Calu3 (cell line): ENCODE measurements at regions not wholly inside any gene's neighbourhood (a gene's known extent, or its start where the extent isn't known, plus 50 kb on each side); places are given as distances from the start of the nearest gene placed in this dataset.

ENCODE experiments used
- BruUV-seq: library from RNA; stranded (reverse); fragments of 400-500 nt; replicated peaks from 2 replicates; lab custom pipeline; 2021; lab: Mats Ljungman, UMichigan
- CTCF ChIA-PET: fragments of 300-600 bp; sonication (Branson Sonifier 250); formaldehyde crosslinking; loops from one replicate; lab custom pipeline; 2022; ENCODE audit warnings: antibody characterized with exemption; lab: Charles Lee
- DNase-seq: peaks from one replicate; pipeline ENCODE4 v3.0.0; 2022
- H3K27ac Mint-ChIP-seq: one replicate; pipeline ENCODE4 v1.8.0; 2022; ENCODE audit warnings: mixed read lengths; ENCODE audit not compliant: unreplicated experiment
- H3K27me3 Mint-ChIP-seq: one replicate; pipeline ENCODE4 v1.8.0; 2022; ENCODE audit warnings: mixed read lengths; ENCODE audit not compliant: unreplicated experiment
- H3K36me3 Mint-ChIP-seq: one replicate; pipeline ENCODE4 v1.8.0; 2022; ENCODE audit warnings: mild to moderate bottlenecking, moderate library complexity, mixed read lengths; ENCODE audit not compliant: insufficient read depth, unreplicated experiment
- H3K4me1 Mint-ChIP-seq: one replicate; pipeline ENCODE4 v1.8.0; 2022; ENCODE audit warnings: mild to moderate bottlenecking, low read depth, mixed read lengths; ENCODE audit not compliant: unreplicated experiment
- H3K4me3 Mint-ChIP-seq: one replicate; pipeline ENCODE4 v1.8.0; 2022; ENCODE audit warnings: mild to moderate bottlenecking, low read depth, moderate library complexity, mixed read lengths; ENCODE audit not compliant: unreplicated experiment
- H3K9me3 Mint-ChIP-seq: one replicate; pipeline ENCODE4 v1.8.0; 2022; ENCODE audit warnings: low read depth, mixed read lengths; ENCODE audit not compliant: unreplicated experiment
- CTCF ChIP-seq: fragments of 200-600 bp; IDR thresholded peaks from one replicate; pipeline ENCODE4 v1.8.0; 2022; ENCODE audit warnings: antibody characterized with exemption; ENCODE audit not compliant: unreplicated experiment
- intact Hi-C: fragments of 100-400 bp; cut with micrococcal nuclease; formaldehyde crosslinking; loops from one replicate; pipeline ENCODE4 v1.10.0; 2022; ENCODE audit not compliant: unreplicated experiment

GRCh38 chr12:89092297-89092696 is 260.0 kb downstream of the DUSP6 start:
- no peaks in the 10 kb centered on the region for H3K4me1 Mint-ChIP-seq
- BruUV-seq: no TSS peak
- CTCF ChIA-PET: no interaction called here
- H3K9me3 Mint-ChIP-seq: peaks cover 15% of the 10 kb centered on the region
- no peaks in the 10 kb centered on the region for H3K27me3 Mint-ChIP-seq
- H3K36me3 Mint-ChIP-seq: no peaks in the 10 kb centered on the region
- no peak overlapping the region for H3K27ac Mint-ChIP-seq
- intact Hi-C loops: no loop called here
- H3K4me3 Mint-ChIP-seq: no peak overlapping the region
- TF ChIP-seq CTCF: no peak
- DNase-seq: no peak

GRCh38 chr12:89091293-89091841 is 260.9 kb downstream of the DUSP6 start:
- CTCF ChIA-PET: no interaction called here
- no peak for DNase-seq

GRCh38 chr12:89089264-89089663 is 263.0 kb downstream of the DUSP6 start:
- H3K9me3 Mint-ChIP-seq: peaks cover 15% of the 10 kb centered on the region
- no peak for TF ChIP-seq CTCF
- no peaks in the 10 kb centered on the region for H3K27me3 Mint-ChIP-seq
- no peak for DNase-seq
- H3K4me1 Mint-ChIP-seq: no peaks in the 10 kb centered on the region
- CTCF ChIA-PET: no interaction called here
- H3K4me3 Mint-ChIP-seq: no peak overlapping the region
- intact Hi-C loops: no loop called here
- H3K27ac Mint-ChIP-seq: no peak overlapping the region
- no peaks in the 10 kb centered on the region for H3K36me3 Mint-ChIP-seq
- BruUV-seq: no TSS peak

More at GRCh38 chr12:89091293-89091841, 260.9 kb downstream of the DUSP6 start:
- H3K9me3 Mint-ChIP-seq: peaks cover 15% of the 10 kb centered on the region
- no peaks in the 10 kb centered on the region for H3K36me3 Mint-ChIP-seq
- no peak for TF ChIP-seq CTCF
- H3K27ac Mint-ChIP-seq: no peak overlapping the region
- intact Hi-C loops: no loop called here
- H3K4me1 Mint-ChIP-seq: no peaks in the 10 kb centered on the region
- H3K27me3 Mint-ChIP-seq: no peaks in the 10 kb centered on the region
- H3K4me3 Mint-ChIP-seq: no peak overlapping the region
- no TSS peak for BruUV-seq

- no peak for TF ChIP-seq CTCF
- Mint-ChIP-seq H3K9me3 (peaks cover 14% of the 10 kb centered on the region), H3K27ac (no peak overlapping the region), H3K4me1 (no peaks in the 10 kb centered on the region), H3K36me3 (no peaks in the 10 kb centered on the region), H3K27me3 (no peaks in the 10 kb centered on the region), H3K4me3 (no peak overlapping the region)
- BruUV-seq: no TSS peak
- intact Hi-C loops: no loop called here
- no peak for DNase-seq
- CTCF ChIA-PET: interaction anchor here (1.5 kb wide), 1 partner anchor 15 kb away, joined by 4 read pairs; no protein-coding TSS in a partner anchor
Observed at GRCh38 chr12:89087876-89088275, 264.4 kb downstream of the DUSP6 start.
